CD14-positive monocyte (primary cell): ENCODE measurements at regions not wholly inside any gene's neighbourhood (a gene's known extent, or its start where the extent isn't known, plus 50 kb on each side); places are given as distances from the start of the nearest gene placed in this dataset.
"Not testable (repeated sequence)": the region's sequence is repeated elsewhere in the genome, so short reads cannot be mapped to it uniquely, and the experiment has no call there.

Source experiments
- DNase-seq, 3 donors: peaks; one replicate each; pipeline ENCODE4 v3.0.0-alpha.2; 2011 to 2022
- H2AFZ ChIP-seq: 2 replicates; pipeline ENCODE4 v1.6.0; 2012; ENCODE audit warnings: mild to moderate bottlenecking, low read depth, low read length, inconsistent platforms; ENCODE audit not compliant: insufficient read depth, poor library complexity, severe bottlenecking
- H3K27ac ChIP-seq, 2 donors: 1 replicate in 1 of 2; 2 replicates in 1 of 2; pipeline ENCODE4 v1.5.1; 2012 to 2013; ENCODE audit warnings: low read length in 2 of 2, control low read depth in 1 of 2, inconsistent platforms in 1 of 2, low read depth in 1 of 2, mild to moderate bottlenecking in 1 of 2
- H3K27me3 ChIP-seq, 2 donors: one replicate each; pipeline versions ENCODE4 v1.6.0 to v1.6.1; 2011 to 2013; ENCODE audit warnings: low read length in 2 of 2; ENCODE audit not compliant: control insufficient read depth in 2 of 2, insufficient read depth in 2 of 2
- H3K36me3 ChIP-seq, 2 donors: replicated peaks in 1 of 2; 1 replicate in 1 of 2; 2 replicates in 1 of 2; pipeline versions ENCODE4 v1.5.1 to v1.6.1; 2012 to 2013; ENCODE audit warnings: low read length in 2 of 2, control low read depth in 1 of 2, inconsistent platforms in 1 of 2, mild to moderate bottlenecking in 1 of 2; ENCODE audit not compliant: insufficient read depth in 2 of 2, control insufficient read depth in 1 of 2
- H3K4me1 ChIP-seq, 2 donors: 1 replicate in 1 of 2; 2 replicates in 1 of 2; pipeline versions ENCODE4 v1.5.1 to v1.6.1; 2012 to 2013; ENCODE audit warnings: low read length in 2 of 2, control low read depth in 1 of 2, inconsistent platforms in 1 of 2, mild to moderate bottlenecking in 1 of 2, moderate library complexity in 1 of 2; ENCODE audit not compliant: insufficient read depth in 2 of 2, control insufficient read depth in 1 of 2
- H3K4me2 ChIP-seq: replicated peaks from 2 replicates; pipeline ENCODE3; 2012; ENCODE audit warnings: low read length, moderate library complexity, mild to moderate bottlenecking; ENCODE audit not compliant: poor library complexity, severe bottlenecking; ENCODE audit errors: extremely low read depth
- H3K4me3 ChIP-seq, 3 experiments: fragments of 200-600 bp in 1 of 3; sonication (generic) in 1 of 3; replicated peaks in 1 of 3; 1 replicate in 2 of 3; 2 replicates in 1 of 3; pipeline ENCODE4 v1.5.1; 2011 to 2013; ENCODE audit warnings: low read length in 3 of 3, mild to moderate bottlenecking in 3 of 3, control low read depth in 2 of 3, low read depth in 2 of 3, inconsistent platforms in 1 of 3, moderate library complexity in 1 of 3
- H3K79me2 ChIP-seq: 2 replicates; pipeline ENCODE4 v1.6.0; 2012; ENCODE audit warnings: mild to moderate bottlenecking, control low read depth, inconsistent platforms, low read length, moderate library complexity; ENCODE audit not compliant: insufficient read depth
- H3K9ac ChIP-seq: 2 replicates; pipeline ENCODE4 v1.6.0; 2017; ENCODE audit warnings: low read length, mild to moderate bottlenecking; ENCODE audit not compliant: insufficient read depth, poor library complexity, severe bottlenecking
- H3K9me3 ChIP-seq, 2 donors: replicated peaks in 1 of 2; 1 replicate in 1 of 2; 2 replicates in 1 of 2; pipeline versions ENCODE4 v1.5.1 to v1.6.1; 2012 to 2013; ENCODE audit warnings: low read length in 2 of 2, control low read depth in 1 of 2; ENCODE audit not compliant: control insufficient read depth in 1 of 2, insufficient read depth in 1 of 2
- H4K20me1 ChIP-seq: 2 replicates; pipeline ENCODE4 v1.6.0; 2012; ENCODE audit warnings: mild to moderate bottlenecking, low read length, control low read depth, moderate library complexity; ENCODE audit not compliant: insufficient read depth
- H3K27ac Mint-ChIP-seq, 7 donors: one replicate each; pipeline ENCODE4 v1.8.0; 2020; ENCODE audit warnings: mild to moderate bottlenecking in 7 of 7, mixed read lengths in 7 of 7, moderate library complexity in 6 of 7, inconsistent platforms in 2 of 7
- H3K27me3 Mint-ChIP-seq, 3 donors: one replicate each; pipeline ENCODE4 v1.8.0; 2021 to 2022; ENCODE audit warnings: low read depth in 3 of 3, mild to moderate bottlenecking in 3 of 3, mixed read lengths in 3 of 3, moderate library complexity in 3 of 3, inconsistent platforms in 1 of 3
- H3K36me3 Mint-ChIP-seq, 2 donors: one replicate each; pipeline ENCODE4 v1.8.0; 2020; ENCODE audit warnings: mixed read lengths in 2 of 2, inconsistent platforms in 1 of 2, mild to moderate bottlenecking in 1 of 2
- H3K4me1 Mint-ChIP-seq: one replicate; pipeline ENCODE4 v1.8.0; 2020; ENCODE audit warnings: mild to moderate bottlenecking, mixed read lengths
- H3K4me3 Mint-ChIP-seq, 2 donors: one replicate each; pipeline ENCODE4 v1.8.0; 2020; ENCODE audit warnings: mild to moderate bottlenecking in 2 of 2, mixed read lengths in 2 of 2, moderate library complexity in 1 of 2
- H3K9me3 Mint-ChIP-seq, 7 donors: one replicate each; pipeline ENCODE4 v1.8.0; 2020 to 2022; ENCODE audit warnings: mixed read lengths in 7 of 7, mild to moderate bottlenecking in 6 of 7, moderate library complexity in 6 of 7, inconsistent platforms in 2 of 7
- WGBS: methylation state at CpG from one replicate; pipeline ENCODE4 v1.1.5; 2013; ENCODE audit warnings: missing lambda C conversion rate; ENCODE audit not compliant: insufficient coverage; 5-methylcytosine and 5-hydroxymethylcytosine counted together
- intact Hi-C, 2 donors: fragments of 100-400 bp; cut with micrococcal nuclease; formaldehyde crosslinking; loops; one replicate each; pipeline versions ENCODE4 v1.15.0 to v1.15.1; 2023
- TF ChIP-seq, protein P1 (sequence below): fragments of 200-600 bp; IDR thresholded peaks from one replicate; pipeline ENCODE4 v1.8.0; 2022; ENCODE audit warnings: antibody characterized with exemption, mild to moderate bottlenecking

DNA sequence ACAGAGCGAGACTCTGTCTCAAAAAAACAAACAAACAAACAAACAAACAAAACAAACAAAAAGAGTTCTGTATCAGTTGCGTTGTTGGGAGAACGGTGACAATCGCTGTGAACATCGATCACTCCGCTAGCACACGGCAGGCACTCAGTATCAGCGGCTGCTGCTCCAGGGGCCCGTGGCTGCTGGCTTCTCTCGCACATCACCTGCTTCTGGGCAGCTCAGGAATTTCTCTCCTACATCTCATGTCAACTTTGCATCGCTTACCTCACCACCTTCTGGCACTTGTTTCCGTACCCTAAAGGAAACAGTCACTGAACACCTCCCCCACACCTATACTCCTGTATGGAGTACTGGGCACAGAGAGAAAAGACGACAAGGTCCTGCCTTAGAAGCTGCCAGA is 70.3 kb upstream of the WNT7B start:
- DNase-seq = no peak
- intact Hi-C loops = loop anchor here in 1 of 2 donors (10.0 kb wide), 1 partner anchor 882 kb away; the partner anchor contains the start of gene NUP50
- H3K27me3 ChIP-seq = no peaks in the 10 kb centered on the region
- H3K4me3 Mint-ChIP-seq = peak overlapping the region; percentile 52 to 88
- H4K20me1 ChIP-seq = no peaks in the 10 kb centered on the region
- peaks cover 0 to 2% (median 0%) of the 10 kb centered on the region in 3 donors for H3K27me3 Mint-ChIP-seq
- peak overlapping the region; percentile 77 for H3K9ac ChIP-seq
- peak overlapping the region; percentile 88 to 95 (median 94) for H3K27ac Mint-ChIP-seq
- H2AFZ ChIP-seq = peak overlapping the region; percentile 33
- peaks cover 90% of the 10 kb centered on the region for H3K4me1 Mint-ChIP-seq
- peaks cover 83% of the 10 kb centered on the region for H3K79me2 ChIP-seq
- H3K4me3 ChIP-seq = peak overlapping the region in 2 of 3 experiments; percentile 17 to 84
- 80% methylated on average over 10 of the region's 13 CpGs for WGBS
- H3K4me1 ChIP-seq = peaks cover 90 to 93% of the 10 kb centered on the region in 2 donors
- peaks cover 0 to 1% (median 0%) of the 10 kb centered on the region in 7 donors for H3K9me3 Mint-ChIP-seq
- H3K36me3 Mint-ChIP-seq = peaks cover 1 to 22% of the 10 kb centered on the region in 2 donors
- peak overlapping the region; percentile 75 to 92 for H3K27ac ChIP-seq
- H3K4me2 ChIP-seq = peak overlapping the region; percentile 91
- no peaks in the 10 kb centered on the region for H3K9me3 ChIP-seq
- no peaks in the 10 kb centered on the region for H3K36me3 ChIP-seq
- TF ChIP-seq, protein P1, sequence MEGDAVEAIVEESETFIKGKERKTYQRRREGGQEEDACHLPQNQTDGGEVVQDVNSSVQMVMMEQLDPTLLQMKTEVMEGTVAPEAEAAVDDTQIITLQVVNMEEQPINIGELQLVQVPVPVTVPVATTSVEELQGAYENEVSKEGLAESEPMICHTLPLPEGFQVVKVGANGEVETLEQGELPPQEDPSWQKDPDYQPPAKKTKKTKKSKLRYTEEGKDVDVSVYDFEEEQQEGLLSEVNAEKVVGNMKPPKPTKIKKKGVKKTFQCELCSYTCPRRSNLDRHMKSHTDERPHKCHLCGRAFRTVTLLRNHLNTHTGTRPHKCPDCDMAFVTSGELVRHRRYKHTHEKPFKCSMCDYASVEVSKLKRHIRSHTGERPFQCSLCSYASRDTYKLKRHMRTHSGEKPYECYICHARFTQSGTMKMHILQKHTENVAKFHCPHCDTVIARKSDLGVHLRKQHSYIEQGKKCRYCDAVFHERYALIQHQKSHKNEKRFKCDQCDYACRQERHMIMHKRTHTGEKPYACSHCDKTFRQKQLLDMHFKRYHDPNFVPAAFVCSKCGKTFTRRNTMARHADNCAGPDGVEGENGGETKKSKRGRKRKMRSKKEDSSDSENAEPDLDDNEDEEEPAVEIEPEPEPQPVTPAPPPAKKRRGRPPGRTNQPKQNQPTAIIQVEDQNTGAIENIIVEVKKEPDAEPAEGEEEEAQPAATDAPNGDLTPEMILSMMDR = no peak

DNA sequence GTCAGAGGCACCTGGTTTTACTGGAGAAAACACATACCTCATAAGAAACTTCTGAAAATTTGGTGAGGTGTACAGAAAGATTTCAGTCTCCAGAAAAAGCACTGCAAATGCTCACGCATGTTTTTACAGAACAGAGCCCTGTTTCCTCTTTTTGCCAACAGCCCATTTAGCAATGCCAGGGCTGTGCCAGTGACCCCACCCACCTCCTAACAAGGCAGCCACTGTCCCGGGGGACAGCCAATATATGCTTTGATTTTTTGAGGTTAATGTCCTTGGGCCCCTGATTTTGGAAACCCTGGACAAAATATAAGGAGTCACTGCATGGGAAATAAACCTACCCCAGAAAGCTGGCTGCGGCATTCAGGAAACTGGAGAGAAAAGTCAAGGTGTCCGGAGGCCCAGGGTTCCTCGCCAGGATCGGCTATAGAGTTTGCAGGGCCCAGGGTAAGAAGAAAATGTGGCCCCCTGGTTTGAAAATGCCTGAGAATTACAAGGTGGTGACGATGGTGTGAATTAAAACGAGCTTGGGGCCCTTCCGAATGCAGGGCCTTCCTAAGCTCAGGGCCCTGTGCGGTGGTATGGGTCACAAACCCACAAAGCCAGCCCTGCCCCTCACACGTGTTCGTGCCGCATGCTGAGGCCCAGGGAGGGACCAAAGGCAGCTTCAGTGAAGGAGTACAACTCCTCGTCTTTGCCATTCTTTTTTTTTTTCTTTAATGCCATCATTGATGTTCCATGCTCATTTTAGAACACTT is 71.1 kb upstream of the WNT7B start:
- H3K9ac ChIP-seq = peak overlapping the region; percentile 77
- intact Hi-C loops = loop anchor here in 1 of 2 donors (10.0 kb wide), 1 partner anchor 883 kb away; the partner anchor contains the start of gene NUP50
- H3K79me2 ChIP-seq = peaks cover 85% of the 10 kb centered on the region
- peak overlapping the region in 2 of 3 experiments; percentile 17 to 84 for H3K4me3 ChIP-seq
- Mint-ChIP-seq H3K4me1 (peaks cover 92% of the 10 kb centered on the region), H3K9me3 (peaks cover 0 to 1% (median 0%) of the 10 kb centered on the region in 7 donors), H3K36me3 (peaks cover 1 to 22% of the 10 kb centered on the region in 2 donors), H3K27me3 (no peaks in the 10 kb centered on the region), H3K27ac (peak overlapping the region; percentile 88 to 95 (median 94)), H3K4me3 (peak overlapping the region; percentile 41 to 88)
- peaks cover 92 to 97% of the 10 kb centered on the region in 2 donors for H3K4me1 ChIP-seq
- H3K4me2 ChIP-seq = peak overlapping the region; percentile 91
- 69% methylated on average over 11 of the region's 14 CpGs for WGBS
- TF ChIP-seq, protein P1 = no peak
- peak overlapping the region; percentile 75 to 92 for H3K27ac ChIP-seq
- H3K27me3 ChIP-seq = no peaks in the 10 kb centered on the region
- peak; percentile 60 to 81 (median 65) for DNase-seq
- H3K36me3 ChIP-seq = no peaks in the 10 kb centered on the region
- no peaks in the 10 kb centered on the region for H3K9me3 ChIP-seq
- H4K20me1 ChIP-seq = no peaks in the 10 kb centered on the region
- peak overlapping the region; percentile 33 for H2AFZ ChIP-seq

DNA sequence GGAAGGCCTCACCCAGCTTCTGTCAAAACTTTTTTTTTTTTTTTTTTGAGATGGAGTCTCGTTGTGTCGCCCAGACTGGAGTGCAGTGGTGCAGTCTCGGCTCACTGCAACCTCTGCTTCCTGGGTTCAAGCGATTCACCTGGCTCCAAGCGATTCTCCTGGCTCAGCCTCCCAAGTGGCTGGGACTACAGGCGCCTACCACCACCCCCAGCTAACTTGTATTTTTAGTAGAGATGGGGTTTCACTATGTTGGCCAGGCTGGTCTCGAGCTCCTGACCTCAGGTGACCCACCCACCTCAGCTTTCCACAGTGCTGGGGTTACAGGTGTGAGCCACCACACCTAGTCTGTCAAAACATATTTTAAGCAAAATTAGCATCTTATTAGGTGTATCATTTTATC is 71.7 kb upstream of the WNT7B start:
- Histone ChIP-seq H3K4me3 (peak overlapping the region in 1 of 3 experiments; percentile 84), H3K9ac (peak overlapping the region; percentile 77), H3K79me2 (peaks cover 85% of the 10 kb centered on the region), H3K27ac (peak overlapping the region; percentile 75 to 92), H3K4me1 (peaks cover 88 to 93% of the 10 kb centered on the region in 2 donors), H3K4me2 (peak overlapping the region; percentile 91)
- not testable (repeated sequence) for H3K9me3 ChIP-seq, H3K9me3 Mint-ChIP-seq, H3K27me3 ChIP-seq, H2AFZ ChIP-seq, DNase-seq, H4K20me1 ChIP-seq, H3K36me3 ChIP-seq, H3K27me3 Mint-ChIP-seq, H3K4me3 Mint-ChIP-seq
- Mint-ChIP-seq H3K4me1 (peaks cover 91% of the 10 kb centered on the region), H3K36me3 (peaks cover 1 to 22% of the 10 kb centered on the region in 2 donors), H3K27ac (peak overlapping the region in 6 of 7 donors; percentile 88 to 95 (median 94))
- intact Hi-C loops = loop anchor here in 1 of 2 donors (10.0 kb wide), 1 partner anchor 884 kb away; the partner anchor contains the start of gene NUP50
- WGBS = no CpG with 5 or more reads among the region's 7 CpGs
